Astrocyte of the cerebellum (primary cell): ENCODE measurements at regions not wholly inside any gene's neighbourhood (a gene's known extent, or its start where the extent isn't known, plus 50 kb on each side); places are given as distances from the start of the nearest gene placed in this dataset.

ENCODE experiments used
- DNase-seq: peaks from one replicate; pipeline ENCODE4 v3.0.0-alpha.2; 2011; ENCODE audit warnings: low read depth
- H3K4me3 ChIP-seq: 2 replicates; pipeline ENCODE4 v1.5.1; 2011; ENCODE audit warnings: mild to moderate bottlenecking, low read depth, low read length, moderate library complexity
- in situ Hi-C: cut with HindIII; loops from 2 replicates; pipeline ENCODE4 v1.10.0; 2017; ENCODE audit warnings: low sequenced_read_pairs
- TF ChIP-seq, protein P1 (sequence below): IDR thresholded peaks from 2 replicates; pipeline ENCODE4 v1.5.1; 2012; ENCODE audit warnings: low read length, low read depth, moderate library complexity, mild to moderate bottlenecking; ENCODE audit errors: missing control alignments

DNA sequence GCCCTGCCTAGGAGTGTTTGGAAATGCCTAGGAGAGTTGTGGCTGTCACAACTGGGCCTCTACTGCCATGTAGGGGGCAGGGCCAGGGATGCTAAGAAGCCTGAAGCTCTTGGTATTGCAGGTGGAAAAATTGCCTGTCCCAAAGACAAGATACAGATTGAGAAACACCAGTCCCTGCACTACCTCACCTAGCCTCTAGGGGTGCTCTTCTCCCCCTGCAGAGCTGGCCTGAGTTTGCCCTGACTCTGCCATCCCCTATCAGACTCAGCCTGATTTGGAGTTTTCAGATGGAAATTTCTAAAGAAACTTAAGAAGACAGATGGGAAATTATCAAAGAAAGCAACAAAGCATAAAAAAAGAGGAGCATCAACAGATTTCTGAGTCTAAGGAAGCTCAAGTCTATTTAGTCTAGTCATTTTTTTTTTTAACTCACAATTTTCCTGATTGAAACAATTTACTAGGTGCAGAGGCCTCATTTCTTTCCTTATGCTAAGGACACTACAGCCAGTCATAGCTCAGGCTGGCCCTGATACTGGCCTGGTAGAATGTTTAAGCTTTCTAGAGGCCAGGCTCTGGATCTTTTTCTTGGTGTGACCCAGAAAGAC, 61.4 kb upstream of the LRRN2 start:
- TF ChIP-seq, protein P1, sequence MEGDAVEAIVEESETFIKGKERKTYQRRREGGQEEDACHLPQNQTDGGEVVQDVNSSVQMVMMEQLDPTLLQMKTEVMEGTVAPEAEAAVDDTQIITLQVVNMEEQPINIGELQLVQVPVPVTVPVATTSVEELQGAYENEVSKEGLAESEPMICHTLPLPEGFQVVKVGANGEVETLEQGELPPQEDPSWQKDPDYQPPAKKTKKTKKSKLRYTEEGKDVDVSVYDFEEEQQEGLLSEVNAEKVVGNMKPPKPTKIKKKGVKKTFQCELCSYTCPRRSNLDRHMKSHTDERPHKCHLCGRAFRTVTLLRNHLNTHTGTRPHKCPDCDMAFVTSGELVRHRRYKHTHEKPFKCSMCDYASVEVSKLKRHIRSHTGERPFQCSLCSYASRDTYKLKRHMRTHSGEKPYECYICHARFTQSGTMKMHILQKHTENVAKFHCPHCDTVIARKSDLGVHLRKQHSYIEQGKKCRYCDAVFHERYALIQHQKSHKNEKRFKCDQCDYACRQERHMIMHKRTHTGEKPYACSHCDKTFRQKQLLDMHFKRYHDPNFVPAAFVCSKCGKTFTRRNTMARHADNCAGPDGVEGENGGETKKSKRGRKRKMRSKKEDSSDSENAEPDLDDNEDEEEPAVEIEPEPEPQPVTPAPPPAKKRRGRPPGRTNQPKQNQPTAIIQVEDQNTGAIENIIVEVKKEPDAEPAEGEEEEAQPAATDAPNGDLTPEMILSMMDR, result peak; percentile 97
- H3K4me3 ChIP-seq, result no peak overlapping the region
- in situ Hi-C loops, result no loop called here
- no peak for DNase-seq

DNA sequence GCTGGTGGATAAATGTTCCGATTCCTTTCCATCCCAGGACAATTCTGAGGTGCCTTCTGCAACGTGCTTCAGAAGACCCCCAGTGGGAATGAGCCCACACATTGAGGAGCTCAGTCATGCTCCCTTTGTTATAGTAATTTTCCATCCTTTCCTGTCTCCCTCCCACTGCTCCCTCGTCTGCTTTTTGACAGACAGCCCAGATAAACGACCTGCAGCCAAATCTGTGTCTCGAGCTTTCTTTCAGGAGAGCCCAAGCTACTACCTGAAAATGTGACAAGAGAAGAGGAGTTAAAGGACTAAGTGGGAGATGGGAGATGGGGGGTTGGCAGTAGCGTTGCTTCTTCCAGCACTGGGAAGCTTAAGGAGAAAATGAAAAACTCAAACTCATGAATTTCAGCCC, 65.9 kb upstream of the LRRN2 start:
- no peak overlapping the region for H3K4me3 ChIP-seq
- DNase-seq, result no peak
- in situ Hi-C loops, result no loop called here
- TF ChIP-seq, protein P1, result no peak

DNA sequence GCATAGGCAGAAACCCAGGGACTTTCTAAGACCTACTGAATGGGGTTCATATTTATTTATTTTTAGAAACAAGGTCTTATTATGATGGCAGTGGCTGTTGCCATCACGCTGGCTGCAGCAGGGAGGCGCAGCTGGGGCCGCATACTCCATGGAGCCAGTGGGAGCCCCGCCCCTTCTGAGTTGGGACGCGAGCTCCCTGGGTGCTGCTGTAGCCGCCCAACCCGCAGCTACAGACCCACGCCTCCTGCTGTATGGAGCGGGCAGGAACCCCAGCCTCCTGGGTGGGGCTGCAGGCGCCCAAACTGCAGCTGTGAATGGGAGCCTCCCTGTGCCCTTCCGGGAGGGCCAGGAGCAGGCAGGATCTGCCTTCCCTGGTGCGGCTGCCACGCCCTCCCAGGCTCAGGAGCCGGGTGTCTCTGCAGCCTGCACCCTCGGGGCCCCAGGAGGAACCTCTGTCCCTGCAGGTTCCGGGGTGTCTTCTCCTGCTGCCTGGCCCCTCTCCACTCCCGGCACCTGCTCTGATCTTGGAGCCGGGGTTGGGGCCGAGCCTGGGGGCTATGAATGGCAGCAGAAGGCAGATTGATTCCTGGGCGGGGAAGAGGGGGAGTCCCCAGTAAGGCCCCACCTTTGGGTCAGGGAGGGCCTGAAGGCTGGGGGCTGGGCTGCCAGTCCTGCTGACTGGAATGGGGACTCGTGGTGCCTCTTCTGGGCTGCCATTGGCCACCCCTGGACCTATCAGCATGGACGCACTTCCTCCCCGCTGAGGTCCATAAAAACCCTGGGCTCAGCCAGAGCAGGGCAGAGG, 66.5 kb upstream of the LRRN2 start:
- in situ Hi-C loops, result no loop called here

DNA sequence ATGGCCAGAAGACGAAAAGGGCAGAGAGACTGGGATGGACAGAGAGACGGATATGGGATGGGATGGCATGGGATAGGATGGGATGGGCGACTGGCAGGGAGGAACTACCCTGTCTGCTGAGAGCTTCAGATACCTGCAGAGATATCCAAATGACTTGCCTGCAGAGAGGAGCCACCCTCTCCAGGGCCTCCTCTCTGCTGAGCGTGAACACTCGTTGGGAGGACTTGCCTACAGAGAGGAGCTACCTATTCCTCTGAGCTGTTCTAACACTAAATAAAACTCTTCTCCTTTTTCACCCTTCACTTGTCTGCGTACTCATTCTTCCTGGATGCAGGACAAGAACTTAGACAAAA, 67.1 kb upstream of the LRRN2 start:
- TF ChIP-seq, protein P1, result no peak
- no peak overlapping the region for H3K4me3 ChIP-seq
- in situ Hi-C loops, result no loop called here
- DNase-seq, result no peak

More for the DNA sequence above, 66.5 kb upstream of the LRRN2 start:
- TF ChIP-seq, protein P1, result no peak
- no peak for DNase-seq
- H3K4me3 ChIP-seq, result no peak overlapping the region

DNA sequence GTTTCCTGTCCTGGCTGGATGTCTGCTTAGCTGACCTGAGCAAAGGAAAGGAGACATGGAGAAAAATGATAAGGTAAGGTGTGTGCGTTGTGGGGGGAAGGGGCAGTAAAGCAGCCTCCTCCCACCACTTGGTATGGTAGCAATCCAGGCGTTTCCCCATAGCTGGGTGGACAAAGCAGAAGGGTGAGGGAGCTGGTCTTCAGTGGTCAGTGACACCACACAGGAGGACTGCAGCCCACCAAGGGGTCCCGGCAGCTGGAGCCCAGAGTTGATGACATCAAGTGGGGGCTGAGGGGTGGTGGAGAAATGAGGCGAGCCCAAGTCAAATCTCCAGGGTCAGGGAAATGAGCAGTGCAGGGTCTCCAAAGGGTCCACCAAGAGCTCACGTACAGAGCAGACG, 69.3 kb upstream of the LRRN2 start:
- TF ChIP-seq, protein P1, result no peak
- in situ Hi-C loops, result no loop called here
- H3K4me3 ChIP-seq, result no peak overlapping the region
- DNase-seq, result no peak

DNA sequence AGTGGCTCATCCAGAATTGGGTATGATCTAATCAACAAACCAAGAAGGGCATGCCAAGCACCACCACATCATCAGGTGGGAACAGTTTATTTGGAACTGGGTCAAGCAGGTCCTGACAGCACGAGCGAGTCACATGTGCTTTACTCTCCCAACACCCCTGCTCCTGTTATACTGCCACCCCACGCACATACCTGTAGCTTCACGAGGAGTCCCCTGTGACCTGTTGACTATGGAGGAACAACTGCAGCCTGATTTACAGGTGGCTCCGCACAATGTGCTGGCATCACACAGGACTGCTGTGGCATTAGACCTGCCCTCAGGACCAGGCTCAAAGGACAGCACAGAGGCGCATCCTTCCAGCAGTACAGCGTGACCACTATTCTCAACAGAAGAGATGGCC, 70.8 kb upstream of the LRRN2 start:
- in situ Hi-C loops, result no loop called here

More for the DNA sequence above, 70.8 kb upstream of the LRRN2 start:
- TF ChIP-seq, protein P1, result no peak
- DNase-seq, result no peak
- no peak overlapping the region for H3K4me3 ChIP-seq
